D721Med (cell line): ENCODE measurements at regions not wholly inside any gene's neighbourhood (a gene's known extent, or its start where the extent isn't known, plus 50 kb on each side); places are given as distances from the start of the nearest gene placed in this dataset.
"Not testable (repeated sequence)": the region's sequence is repeated elsewhere in the genome, so short reads cannot be mapped to it uniquely, and the experiment has no call there.

ENCODE experiments used
- DNase-seq: peaks from one replicate; pipeline ENCODE4 v3.0.0; 2011; ENCODE audit warnings: low spot score; ENCODE audit not compliant: insufficient read length
- FAIRE-seq: peaks from 2 replicates; lab custom pipeline; 2011; peaks lifted over from hg19 to GRCh38; lab: Jason Lieb, UNC
- CTCF ChIP-seq: IDR thresholded peaks from 2 replicates; pipeline ENCODE4 v1.5.1; 2012; ENCODE audit warnings: mild to moderate bottlenecking, control low read depth; ENCODE audit not compliant: insufficient read depth; ENCODE audit errors: missing control alignments

- DNase-seq (no peak), FAIRE-seq (no peak)
- no peak for TF ChIP-seq CTCF
Measured at GRCh38 chr3:72615182-72615581, 233.1 kb downstream of the SHQ1 start.

DNA sequence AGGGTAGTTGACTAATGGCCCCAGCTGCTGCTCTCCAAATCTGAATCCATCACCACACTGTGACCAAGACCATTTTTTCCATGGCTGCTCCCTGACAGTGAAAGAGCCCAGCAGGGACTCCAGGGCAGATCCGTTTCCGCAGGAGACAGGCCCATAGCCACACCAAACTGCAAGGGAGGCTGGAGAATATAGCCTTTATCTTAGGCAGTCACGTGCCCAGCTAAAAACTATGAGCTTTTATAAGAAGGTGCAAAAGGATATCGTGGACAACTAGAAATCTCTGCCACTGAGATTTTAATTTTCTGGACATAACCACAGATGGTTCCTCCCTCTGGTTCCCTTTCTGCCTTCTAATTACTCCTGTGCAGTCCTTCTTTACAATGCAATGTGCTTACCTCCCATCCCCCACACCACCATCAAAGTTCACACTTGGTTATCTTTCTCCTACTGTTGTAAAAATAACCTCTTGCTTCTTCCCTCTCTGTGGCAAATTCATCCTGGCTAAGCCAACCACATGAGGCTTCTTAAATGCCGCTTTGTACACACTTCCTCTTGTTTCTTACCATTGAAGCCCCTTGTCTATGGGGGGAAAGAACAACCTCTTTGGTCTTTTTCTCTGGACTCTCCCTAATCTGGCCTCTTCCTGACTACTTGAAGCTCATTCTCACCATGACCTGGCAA lies 233.7 kb downstream of the SHQ1 start:
- no peak for TF ChIP-seq CTCF
- no peak for DNase-seq
- no peak for FAIRE-seq

DNA sequence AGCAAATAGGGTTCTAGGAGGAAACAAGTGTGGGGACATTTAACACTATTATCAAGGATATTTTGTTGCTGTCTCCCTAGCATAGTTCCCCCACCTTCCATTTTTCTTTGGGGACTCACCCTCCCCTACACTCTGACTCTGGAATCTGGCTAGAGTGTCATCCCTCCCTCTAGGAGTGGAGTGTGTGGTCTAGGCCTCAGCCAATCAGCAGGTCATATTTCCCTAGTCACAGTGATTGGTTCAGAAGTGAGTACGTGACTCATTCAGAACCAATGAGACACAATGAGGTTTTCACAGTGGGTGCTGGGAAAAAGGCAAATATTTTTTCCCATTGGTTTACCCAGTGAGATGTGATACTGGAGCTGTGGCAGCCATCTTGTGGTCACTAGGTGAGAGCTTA lies 234.4 kb downstream of the SHQ1 start:
- no peak for TF ChIP-seq CTCF
- DNase-seq (no peak), FAIRE-seq (no peak)

- DNase-seq, FAIRE-seq: not testable (repeated sequence)
Measured at GRCh38 chr3:72609114-72609513, 239.1 kb downstream of the SHQ1 start.

GRCh38 chr3:72606005-72606800 lies 242.0 kb downstream of the SHQ1 start:
- DNase-seq (no peak), FAIRE-seq (no peak)
- no peak for TF ChIP-seq CTCF

DNA sequence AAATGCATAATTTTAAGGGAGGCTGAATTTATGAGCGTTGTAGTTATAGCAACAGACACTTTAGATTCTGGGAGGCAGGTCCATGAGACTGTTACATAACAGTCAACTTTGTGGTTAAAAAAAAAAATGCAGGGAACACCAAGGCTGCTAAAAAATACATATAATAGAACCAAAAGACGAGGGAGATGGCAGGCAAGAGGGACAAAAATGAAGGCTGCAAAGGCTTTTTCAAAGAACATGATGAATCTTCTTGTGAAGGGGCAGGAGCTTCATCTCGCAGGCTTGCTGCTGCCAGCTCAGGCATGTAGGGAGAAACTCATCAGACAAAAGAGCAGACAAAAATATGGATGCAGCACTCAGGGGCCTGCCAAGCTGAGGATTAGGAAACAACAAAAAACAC lies 243.9 kb downstream of the SHQ1 start:
- FAIRE-seq (no peak), DNase-seq (no peak)
- no peak for TF ChIP-seq CTCF

- DNase-seq = no peak
- TF ChIP-seq CTCF = no peak
- FAIRE-seq = no peak
Measured at GRCh38 chr3:72601983-72602750, 246.1 kb downstream of the SHQ1 start.
